Caco-2 (cell line): ENCODE measurements at regions not wholly inside any gene's neighbourhood (a gene's known extent, or its start where the extent isn't known, plus 50 kb on each side); places are given as distances from the start of the nearest gene placed in this dataset.

ENCODE experiments used
- BruUV-seq: library from RNA; stranded (reverse); fragments of 400-500 nt; replicated peaks from 2 replicates; lab custom pipeline; 2021; lab: Mats Ljungman, UMichigan
- CTCF ChIA-PET: fragments of 300-600 bp; sonication (Branson Sonifier 250); formaldehyde crosslinking; loops from one replicate; lab custom pipeline; 2022; ENCODE audit warnings: antibody characterized with exemption; lab: Charles Lee
- POLR2A ChIA-PET: fragments of 300-600 bp; sonication (Branson Sonifier 250); formaldehyde crosslinking; loops from one replicate; lab custom pipeline; 2022; ENCODE audit warnings: antibody characterized with exemption; lab: Charles Lee
- DNase-seq, 2 experiments: peaks; one replicate each; pipeline versions ENCODE4 v3.0.0 to v3.0.0-alpha.2; 2020 to 2022
- H3K27me3 ChIP-seq: replicated peaks from 2 replicates; pipeline ENCODE4 v1.6.0; 2011; ENCODE audit warnings: low read length; ENCODE audit not compliant: control insufficient read depth, insufficient read depth
- H3K36me3 ChIP-seq: 2 replicates; pipeline ENCODE4 v1.5.1; 2011; ENCODE audit warnings: low read length; ENCODE audit not compliant: control insufficient read depth, insufficient read depth
- H3K4me1 ChIP-seq: fragments of 250-450 bp; sonication (Bioruptor Pico); 2 replicates; pipeline ENCODE4 v1.5.1; 2020; ENCODE audit warnings: mild to moderate bottlenecking
- H3K4me3 ChIP-seq: 2 replicates; pipeline ENCODE4 v1.5.1; 2011; ENCODE audit warnings: low read depth, mild to moderate bottlenecking, control low read depth, low read length
- H3K9me3 ChIP-seq: fragments of 250-450 bp; sonication (Bioruptor Pico); 2 replicates; pipeline ENCODE4 v1.5.1; 2020; ENCODE audit warnings: mild to moderate bottlenecking, moderate library complexity
- H3K27ac Mint-ChIP-seq: one replicate; pipeline ENCODE4 v1.8.0; 2022; ENCODE audit warnings: mixed read lengths; ENCODE audit not compliant: unreplicated experiment
- H3K27me3 Mint-ChIP-seq: one replicate; pipeline ENCODE4 v1.8.0; 2022; ENCODE audit warnings: mixed read lengths; ENCODE audit not compliant: insufficient read depth, unreplicated experiment
- H3K36me3 Mint-ChIP-seq: one replicate; pipeline ENCODE4 v1.8.0; 2022; ENCODE audit warnings: mild to moderate bottlenecking, mixed read lengths; ENCODE audit not compliant: insufficient read depth, unreplicated experiment
- H3K4me1 Mint-ChIP-seq: one replicate; pipeline ENCODE4 v1.8.0; 2022; ENCODE audit warnings: low read depth, mixed read lengths; ENCODE audit not compliant: unreplicated experiment
- H3K4me3 Mint-ChIP-seq: one replicate; pipeline ENCODE4 v1.8.0; 2022; ENCODE audit warnings: mild to moderate bottlenecking, moderate library complexity, mixed read lengths; ENCODE audit not compliant: unreplicated experiment
- H3K9me3 Mint-ChIP-seq: one replicate; pipeline ENCODE4 v1.8.0; 2022; ENCODE audit warnings: mixed read lengths; ENCODE audit not compliant: unreplicated experiment
- CTCF ChIP-seq, 2 experiments: fragments of 200-600 bp in 1 of 2; IDR thresholded peaks; 1 replicate in 1 of 2; 2 replicates in 1 of 2; pipeline versions ENCODE4 v1.5.1 to v1.8.0; 2011 to 2022; ENCODE audit warnings: antibody characterized with exemption in 1 of 2, control low read depth in 1 of 2, inconsistent platforms in 1 of 2, low read depth in 1 of 2, low read length in 1 of 2, mild to moderate bottlenecking in 1 of 2, moderate library complexity in 1 of 2; ENCODE audit not compliant: insufficient read depth in 1 of 2, severe bottlenecking in 1 of 2, unreplicated experiment in 1 of 2
- intact Hi-C: fragments of 100-400 bp; cut with micrococcal nuclease; formaldehyde crosslinking; loops from one replicate; pipeline ENCODE4 v1.10.0; 2022; ENCODE audit not compliant: unreplicated experiment

DNA sequence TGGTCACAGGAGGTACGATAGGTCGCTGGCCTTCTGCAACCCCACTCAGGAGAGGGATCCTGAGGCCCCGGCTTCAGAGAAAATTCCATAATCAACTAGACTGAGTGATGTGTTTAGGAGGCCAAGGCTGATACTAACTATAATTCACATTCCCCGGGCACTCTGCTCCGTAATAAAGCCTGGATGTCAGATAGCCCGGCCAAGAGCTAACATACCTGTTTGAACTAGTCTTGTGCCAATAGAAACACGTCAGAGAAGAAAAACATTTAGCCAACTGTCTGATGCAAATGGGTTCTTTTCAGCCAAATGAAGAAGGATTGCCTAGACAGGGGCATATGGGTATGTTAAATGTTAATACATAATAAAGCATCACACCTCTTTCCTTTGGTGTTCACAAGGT lies 204.2 kb downstream of the TSHZ3 start:
- no peak overlapping the region for H3K4me3 Mint-ChIP-seq
- Histone ChIP-seq H3K27me3 (no peaks in the 10 kb centered on the region), H3K4me3 (no peak overlapping the region), H3K4me1 (no peaks in the 10 kb centered on the region), H3K36me3 (no peaks in the 10 kb centered on the region), H3K9me3 (no peaks in the 10 kb centered on the region)
- no peaks in the 10 kb centered on the region for H3K4me1 Mint-ChIP-seq
- intact Hi-C loops, result no loop called here
- no peak for DNase-seq
- TF ChIP-seq CTCF (IDR thresholded peaks at IDR 0.05; ENCODE audit: insufficient read depth in 1 of 2, low read depth in 1 of 2, low read length in 1 of 2, severe bottlenecking in 1 of 2, unreplicated experiment in 1 of 2), result no peak
- ChIA-PET CTCF (no interaction called here), POLR2A (no interaction called here)
- H3K27ac Mint-ChIP-seq, result no peak overlapping the region
- BruUV-seq, result no TSS peak
- H3K36me3 Mint-ChIP-seq, result no peaks in the 10 kb centered on the region
- H3K27me3 Mint-ChIP-seq, result peaks cover 8% of the 10 kb centered on the region
- H3K9me3 Mint-ChIP-seq, result no peaks in the 10 kb centered on the region

- ChIA-PET CTCF (no interaction called here), POLR2A (no interaction called here)
- no peaks in the 10 kb centered on the region for H3K36me3 ChIP-seq
- Mint-ChIP-seq H3K27ac (no peak overlapping the region), H3K27me3 (peaks cover 8% of the 10 kb centered on the region), H3K4me3 (no peak overlapping the region), H3K4me1 (no peaks in the 10 kb centered on the region), H3K9me3 (no peaks in the 10 kb centered on the region), H3K36me3 (no peaks in the 10 kb centered on the region)
- DNase-seq, result no peak
- no peak for TF ChIP-seq CTCF (IDR thresholded peaks at IDR 0.05; ENCODE audit: insufficient read depth in 1 of 2, low read depth in 1 of 2, low read length in 1 of 2, severe bottlenecking in 1 of 2, unreplicated experiment in 1 of 2)
- H3K9me3 ChIP-seq, result no peaks in the 10 kb centered on the region
- no TSS peak for BruUV-seq
- no peaks in the 10 kb centered on the region for H3K4me1 ChIP-seq
- H3K4me3 ChIP-seq, result no peak overlapping the region
- no peaks in the 10 kb centered on the region for H3K27me3 ChIP-seq
- intact Hi-C loops, result no loop called here
These were observed 205.0 kb downstream of the TSHZ3 start for GRCh38 chr19:31144075-31144870.

- no peak overlapping the region for H3K27ac Mint-ChIP-seq
- CTCF ChIA-PET, result no interaction called here
- no peaks in the 10 kb centered on the region for H3K4me1 ChIP-seq
- no peaks in the 10 kb centered on the region for H3K27me3 ChIP-seq
- POLR2A ChIA-PET, result no interaction called here
- H3K4me3 Mint-ChIP-seq, result no peak overlapping the region
- peaks cover 8% of the 10 kb centered on the region for H3K27me3 Mint-ChIP-seq
- no peaks in the 10 kb centered on the region for H3K9me3 Mint-ChIP-seq
- no peaks in the 10 kb centered on the region for H3K9me3 ChIP-seq
- no peak for DNase-seq
- BruUV-seq, result no TSS peak
- no peak overlapping the region for H3K4me3 ChIP-seq
- H3K36me3 ChIP-seq, result no peaks in the 10 kb centered on the region
- no peaks in the 10 kb centered on the region for H3K4me1 Mint-ChIP-seq
- intact Hi-C loops, result no loop called here
- no peaks in the 10 kb centered on the region for H3K36me3 Mint-ChIP-seq
- TF ChIP-seq CTCF (IDR thresholded peaks at IDR 0.05; ENCODE audit: insufficient read depth in 1 of 2, low read depth in 1 of 2, low read length in 1 of 2, severe bottlenecking in 1 of 2, unreplicated experiment in 1 of 2), result no peak
These were observed 207.9 kb downstream of the TSHZ3 start for GRCh38 chr19:31141301-31141700.
